Esophagus muscularis mucosa (tissue), 4 donors: ENCODE measurements at regions not wholly inside any gene's neighbourhood (a gene's known extent, or its start where the extent isn't known, plus 50 kb on each side); places are given as distances from the start of the nearest gene placed in this dataset.

ENCODE experiments used
- DNase-seq: peaks from one replicate; pipeline ENCODE4 v3.0.0-alpha.2; 2017; ENCODE audit errors: extremely low spot score
- H3K27ac ChIP-seq, 4 donors: fragments of 200-600 bp; sonication (generic); replicated peaks in 1 of 4; 1 replicate in 3 of 4; 2 replicates in 1 of 4; pipeline ENCODE4 v1.5.1; 2016 to 2019; ENCODE audit warnings: mild to moderate bottlenecking in 1 of 4
- H3K27me3 ChIP-seq, 4 donors: fragments of 200-600 bp; sonication (generic); one replicate each; pipeline versions ENCODE4 v1.5.1 to v1.6.0; 2016 to 2019
- H3K36me3 ChIP-seq, 4 donors: fragments of 200-600 bp; sonication (generic); one replicate each; pipeline ENCODE4 v1.5.1; 2016 to 2019
- H3K4me1 ChIP-seq, 4 donors: fragments of 200-600 bp; sonication (generic); one replicate each; pipeline ENCODE4 v1.5.1; 2016 to 2019
- H3K4me3 ChIP-seq, 4 donors: fragments of 200-600 bp; sonication (generic); 1 replicate in 2 of 4; 2 replicates in 2 of 4; pipeline ENCODE4 v1.5.1; 2016 to 2019; ENCODE audit warnings: mild to moderate bottlenecking in 4 of 4, moderate library complexity in 1 of 4
- H3K9me3 ChIP-seq, 4 donors: fragments of 200-600 bp; sonication (generic); 1 replicate in 3 of 4; 2 replicates in 1 of 4; pipeline ENCODE4 v1.5.1; 2016 to 2019
- EP300 ChIP-seq: sonication (generic); formaldehyde crosslinking; IDR thresholded peaks from one replicate; pipeline ENCODE4 v1.6.1; 2017; ENCODE audit warnings: antibody characterized with exemption
- POLR2A ChIP-seq: fragments of 450-650 bp; IDR thresholded peaks from one replicate; pipeline ENCODE4 v1.6.1; 2017; ENCODE audit warnings: antibody characterized with exemption, moderate library complexity, mild to moderate bottlenecking, low read depth
- POLR2AphosphoS5 ChIP-seq, 2 donors: sonication (generic); formaldehyde crosslinking; IDR thresholded peaks; one replicate each; pipeline ENCODE4 v1.6.1; 2017; ENCODE audit warnings: antibody characterized with exemption in 2 of 2
- WGBS: methylation state at CpG from one replicate; pipeline ENCODE4 v1.1.5; 2018; 5-methylcytosine and 5-hydroxymethylcytosine counted together
- intact Hi-C: fragments of 100-400 bp; cut with DNase I; formaldehyde crosslinking; loops from one replicate; pipeline ENCODE4 v1.15.1; 2023
- TF ChIP-seq, protein P1 (sequence below), 3 experiments: fragments of 200-600 bp in 2 of 3; fragments of 450-650 bp in 1 of 3; sonication (generic) in 2 of 3; IDR thresholded peaks; one replicate each; pipeline ENCODE4 v1.5.1; 2017 to 2019; ENCODE audit warnings: antibody characterized with exemption in 3 of 3, mild to moderate bottlenecking in 2 of 3, moderate library complexity in 1 of 3

DNA sequence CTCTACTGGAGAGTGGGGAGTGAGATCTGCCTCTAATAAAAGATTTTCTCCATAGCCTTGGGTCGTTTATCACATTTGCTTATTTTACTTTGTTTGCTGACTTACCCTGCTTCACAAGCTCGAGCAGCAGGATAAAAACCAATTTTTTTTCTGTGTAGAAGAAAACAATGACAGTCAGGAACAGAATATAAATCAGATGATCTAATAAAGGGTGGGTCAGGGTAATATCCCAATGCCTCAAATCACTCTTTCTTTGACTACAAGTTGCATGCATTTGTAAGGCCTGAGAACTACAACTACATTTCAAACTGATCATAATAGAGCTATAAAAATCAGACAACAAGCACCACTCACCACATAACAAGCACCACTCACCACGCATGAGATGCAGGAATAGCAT, 174.4 kb upstream of the ADARB2 start:
- H3K4me1 ChIP-seq = no peaks in the 10 kb centered on the region
- intact Hi-C loops = no loop called here
- peaks cover 0 to 4% (median 0%) of the 10 kb centered on the region in 4 donors for H3K27me3 ChIP-seq
- H3K36me3 ChIP-seq = no peaks in the 10 kb centered on the region
- no peaks in the 10 kb centered on the region for H3K9me3 ChIP-seq
- H3K4me3 ChIP-seq = no peak overlapping the region
- no peak for DNase-seq
- no peak overlapping the region for H3K27ac ChIP-seq
- no peak for TF ChIP-seq POLR2A
- TF ChIP-seq, protein P1, sequence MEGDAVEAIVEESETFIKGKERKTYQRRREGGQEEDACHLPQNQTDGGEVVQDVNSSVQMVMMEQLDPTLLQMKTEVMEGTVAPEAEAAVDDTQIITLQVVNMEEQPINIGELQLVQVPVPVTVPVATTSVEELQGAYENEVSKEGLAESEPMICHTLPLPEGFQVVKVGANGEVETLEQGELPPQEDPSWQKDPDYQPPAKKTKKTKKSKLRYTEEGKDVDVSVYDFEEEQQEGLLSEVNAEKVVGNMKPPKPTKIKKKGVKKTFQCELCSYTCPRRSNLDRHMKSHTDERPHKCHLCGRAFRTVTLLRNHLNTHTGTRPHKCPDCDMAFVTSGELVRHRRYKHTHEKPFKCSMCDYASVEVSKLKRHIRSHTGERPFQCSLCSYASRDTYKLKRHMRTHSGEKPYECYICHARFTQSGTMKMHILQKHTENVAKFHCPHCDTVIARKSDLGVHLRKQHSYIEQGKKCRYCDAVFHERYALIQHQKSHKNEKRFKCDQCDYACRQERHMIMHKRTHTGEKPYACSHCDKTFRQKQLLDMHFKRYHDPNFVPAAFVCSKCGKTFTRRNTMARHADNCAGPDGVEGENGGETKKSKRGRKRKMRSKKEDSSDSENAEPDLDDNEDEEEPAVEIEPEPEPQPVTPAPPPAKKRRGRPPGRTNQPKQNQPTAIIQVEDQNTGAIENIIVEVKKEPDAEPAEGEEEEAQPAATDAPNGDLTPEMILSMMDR (IDR thresholded peaks at IDR 0.05) = no peak
- no peak for TF ChIP-seq EP300
- TF ChIP-seq POLR2AphosphoS5 (IDR thresholded peaks at IDR 0.05) = no peak
- WGBS = 50% methylated on average over 3 of the region's 3 CpGs

DNA sequence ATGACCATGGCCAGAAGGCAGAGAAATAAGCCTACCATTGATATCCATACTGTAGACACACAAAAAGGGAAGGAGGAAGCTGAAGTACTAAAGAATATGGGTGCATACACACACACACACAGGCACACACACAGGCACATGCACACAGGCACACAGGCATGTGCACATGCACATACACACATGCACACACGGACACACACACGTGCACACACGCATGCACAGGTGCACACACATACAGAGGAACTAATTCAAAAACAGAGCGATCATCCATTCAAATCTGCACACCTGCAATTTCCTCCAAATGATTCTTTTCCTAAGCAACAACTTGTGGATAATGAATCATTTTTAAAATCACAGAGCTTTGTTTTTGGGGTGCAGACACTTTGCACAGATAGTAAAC, 166.7 kb upstream of the ADARB2 start:
- intact Hi-C loops = no loop called here
- no peak overlapping the region for H3K27ac ChIP-seq
- H3K36me3 ChIP-seq = no peaks in the 10 kb centered on the region
- 84% methylated on average over 4 of the region's 4 CpGs for WGBS
- TF ChIP-seq, protein P1 (IDR thresholded peaks at IDR 0.05) = no peak
- TF ChIP-seq POLR2A = no peak
- TF ChIP-seq POLR2AphosphoS5 (IDR thresholded peaks at IDR 0.05) = no peak
- no peak for TF ChIP-seq EP300
- no peaks in the 10 kb centered on the region for H3K4me1 ChIP-seq
- no peak for DNase-seq
- no peak overlapping the region for H3K4me3 ChIP-seq
- peaks cover 0 to 5% (median 0%) of the 10 kb centered on the region in 4 donors for H3K9me3 ChIP-seq
- peaks cover 0 to 10% (median 0%) of the 10 kb centered on the region in 4 donors for H3K27me3 ChIP-seq

DNA sequence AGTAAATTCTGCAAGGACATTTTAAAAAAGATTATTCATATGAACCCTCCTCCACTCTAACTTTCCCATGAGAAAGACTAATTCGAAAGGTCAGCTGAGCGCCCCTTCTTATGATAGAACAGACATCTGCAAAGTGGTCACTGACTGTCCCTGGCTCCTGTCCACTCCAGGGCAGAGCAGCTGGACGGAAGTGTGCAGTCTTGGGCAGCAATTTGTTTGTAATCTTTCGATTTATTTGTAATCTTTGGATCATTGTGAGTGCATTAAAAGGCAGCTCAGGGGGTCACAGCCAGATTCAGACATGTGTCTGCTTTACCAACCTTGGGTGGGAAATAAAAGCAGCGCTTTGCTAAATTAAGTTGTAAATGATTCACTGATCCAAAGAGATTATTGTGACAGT, 158.8 kb upstream of the ADARB2 start:
- intact Hi-C loops = no loop called here
- Histone ChIP-seq H3K4me1 (no peaks in the 10 kb centered on the region), H3K36me3 (no peaks in the 10 kb centered on the region), H3K4me3 (no peak overlapping the region), H3K27ac (no peak overlapping the region), H3K9me3 (no peaks in the 10 kb centered on the region), H3K27me3 (peaks cover 0 to 30% (median 0%) of the 10 kb centered on the region in 4 donors)
- TF ChIP-seq EP300 (no peak), POLR2A (no peak), POLR2AphosphoS5 (IDR thresholded peaks at IDR 0.05) (no peak)
- TF ChIP-seq, protein P1 (IDR thresholded peaks at IDR 0.05) = no peak
- DNase-seq = no peak
- 57% methylated on average over 5 of the region's 5 CpGs for WGBS

DNA sequence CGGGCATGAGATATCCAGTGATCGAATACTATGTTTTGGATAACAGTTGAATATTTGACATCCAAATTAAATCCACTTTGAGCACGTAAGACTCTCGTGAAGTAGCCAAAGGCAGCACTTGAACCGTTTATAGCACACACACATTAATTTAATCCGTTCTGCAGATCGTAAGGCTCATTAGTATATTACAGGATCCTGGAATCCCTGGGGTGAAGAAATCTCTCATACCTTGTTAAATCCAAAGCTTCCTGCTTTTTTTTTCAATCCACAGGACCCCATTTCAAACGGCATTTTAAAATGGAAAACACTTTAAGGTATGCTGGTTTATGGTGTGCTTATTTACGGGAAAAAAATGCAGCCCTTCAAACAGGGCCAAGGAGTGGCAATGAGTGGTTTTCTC, 158.4 kb upstream of the ADARB2 start:
- TF ChIP-seq, protein P1 (IDR thresholded peaks at IDR 0.05) = no peak
- TF ChIP-seq POLR2A (no peak), POLR2AphosphoS5 (IDR thresholded peaks at IDR 0.05) (no peak), EP300 (no peak)
- 76% methylated on average over 9 of the region's 9 CpGs for WGBS
- H3K27me3 ChIP-seq = peaks cover 0 to 30% (median 0%) of the 10 kb centered on the region in 4 donors
- H3K36me3 ChIP-seq = no peaks in the 10 kb centered on the region
- H3K9me3 ChIP-seq = no peaks in the 10 kb centered on the region
- DNase-seq = no peak
- H3K27ac ChIP-seq = no peak overlapping the region
- H3K4me1 ChIP-seq = no peaks in the 10 kb centered on the region
- H3K4me3 ChIP-seq = no peak overlapping the region
- intact Hi-C loops = no loop called here

DNA sequence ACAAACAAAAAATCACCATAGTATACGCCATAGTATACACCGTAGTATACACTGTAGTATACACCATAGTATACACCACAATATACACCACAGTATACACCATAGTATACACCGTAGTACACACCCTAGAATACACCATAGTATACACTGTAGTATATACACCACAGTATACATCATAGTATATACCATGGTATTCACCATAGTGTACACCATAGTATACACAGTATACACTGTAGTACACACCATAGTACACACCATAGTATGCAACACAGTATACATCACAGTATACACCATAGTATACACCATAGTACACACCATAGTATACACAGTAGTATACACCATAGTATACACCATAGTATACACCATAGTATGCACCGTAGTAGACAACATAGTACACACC, 157.6 kb upstream of the ADARB2 start:
- H3K27ac ChIP-seq = no peak overlapping the region

More for the DNA sequence above, 157.6 kb upstream of the ADARB2 start:
- TF ChIP-seq POLR2AphosphoS5 (IDR thresholded peaks at IDR 0.05) (no peak), POLR2A (no peak), EP300 (no peak)
- TF ChIP-seq, protein P1 (IDR thresholded peaks at IDR 0.05) = no peak
- Histone ChIP-seq H3K36me3 (no peaks in the 10 kb centered on the region), H3K9me3 (no peaks in the 10 kb centered on the region), H3K4me1 (no peaks in the 10 kb centered on the region), H3K27me3 (peaks cover 0 to 30% (median 0%) of the 10 kb centered on the region in 4 donors), H3K4me3 (no peak overlapping the region)
- WGBS = 93% methylated on average over 4 of the region's 4 CpGs
- DNase-seq = no peak
- intact Hi-C loops = no loop called here
